HG03354 (cell line): ENCODE measurements at regions not wholly inside any gene's neighbourhood (a gene's known extent, or its start where the extent isn't known, plus 50 kb on each side); places are given as distances from the start of the nearest gene placed in this dataset.
"Not testable (repeated sequence)": the region's sequence is repeated elsewhere in the genome, so short reads cannot be mapped to it uniquely, and the experiment has no call there.

Source experiments
- ATAC-seq: cut with Tn5 transposase; IDR thresholded peaks from one replicate; pipeline ENCODE4 v1.9.1; 2021; ENCODE audit warnings: mild to moderate bottlenecking; ENCODE audit not compliant: unreplicated experiment, poor library complexity, severe bottlenecking

DNA sequence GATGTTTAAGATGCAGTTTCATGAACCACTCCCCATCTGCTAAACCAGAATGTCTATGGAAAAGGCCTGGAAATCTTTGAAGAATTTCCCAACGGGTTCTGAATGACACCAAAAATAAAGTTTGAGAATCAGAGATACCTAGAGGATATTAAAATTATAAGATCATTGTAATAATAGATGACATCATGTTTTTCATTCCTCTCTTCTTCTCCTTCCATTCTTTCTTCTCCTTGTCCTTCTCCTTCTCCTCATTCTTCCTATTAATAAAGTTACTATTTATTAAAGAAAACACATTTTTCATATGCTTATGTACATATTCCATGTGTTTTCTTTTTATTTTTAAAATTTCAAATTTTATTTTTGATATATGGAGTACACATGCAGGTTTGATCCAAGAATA, 1449.4 kb downstream of the LRFN5 start:
- ATAC-seq: no peak

DNA sequence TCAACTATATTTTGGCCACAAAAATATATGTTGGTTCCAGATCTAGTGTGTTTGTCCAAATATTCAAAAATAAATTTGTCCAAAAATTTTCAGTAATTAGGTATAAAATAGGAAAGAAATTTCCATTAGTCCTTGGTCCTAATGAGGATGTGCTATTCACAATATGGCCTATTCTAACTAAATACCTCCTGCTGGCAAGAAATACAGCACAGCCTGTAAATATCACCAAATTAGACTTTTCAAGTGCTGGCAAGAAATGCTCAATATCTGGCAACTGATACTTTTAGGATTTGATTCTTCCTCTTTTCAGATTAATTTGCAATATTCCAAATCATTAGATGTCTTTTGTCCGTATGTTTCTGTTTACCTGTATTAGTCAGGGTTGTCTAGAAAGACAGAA, 1446.2 kb downstream of the LRFN5 start:
- no peak for ATAC-seq

DNA sequence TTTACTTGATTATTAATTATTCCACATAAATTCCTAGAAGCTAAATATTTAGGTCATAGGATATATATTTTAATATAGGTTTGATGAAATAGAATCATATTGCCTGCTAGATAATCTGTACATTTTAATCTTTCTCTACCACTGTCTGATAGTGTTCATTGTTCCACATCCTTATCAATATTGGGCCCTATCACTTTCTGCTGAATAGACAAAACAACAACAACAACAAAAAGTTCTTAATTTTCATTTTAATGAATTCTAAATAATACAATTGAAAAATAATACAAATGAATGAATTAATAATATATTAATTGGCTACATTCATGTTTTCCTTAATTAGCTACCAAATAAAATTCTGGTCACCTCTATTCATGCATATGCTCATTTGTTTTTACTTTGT, 1437.2 kb downstream of the LRFN5 start:
- ATAC-seq: no peak

DNA sequence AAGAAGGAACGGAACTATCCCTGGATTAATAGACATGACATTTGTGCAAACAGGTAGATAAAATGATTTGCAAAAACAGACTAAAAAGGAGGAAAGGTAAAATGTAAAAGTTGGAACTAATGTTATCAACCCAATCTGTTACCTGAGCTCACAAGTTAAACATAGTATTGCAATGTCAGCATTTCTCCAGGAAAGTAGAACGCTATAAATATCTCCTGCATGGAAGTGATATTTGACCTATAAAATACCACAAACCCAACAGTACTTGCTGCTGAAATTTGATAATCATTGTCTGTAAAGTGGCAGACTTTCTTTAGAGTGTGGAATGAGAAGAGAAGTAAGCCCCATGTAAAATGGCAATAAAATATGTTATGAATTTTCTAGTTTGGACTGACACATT, 1435.7 kb downstream of the LRFN5 start:
- no peak for ATAC-seq

DNA sequence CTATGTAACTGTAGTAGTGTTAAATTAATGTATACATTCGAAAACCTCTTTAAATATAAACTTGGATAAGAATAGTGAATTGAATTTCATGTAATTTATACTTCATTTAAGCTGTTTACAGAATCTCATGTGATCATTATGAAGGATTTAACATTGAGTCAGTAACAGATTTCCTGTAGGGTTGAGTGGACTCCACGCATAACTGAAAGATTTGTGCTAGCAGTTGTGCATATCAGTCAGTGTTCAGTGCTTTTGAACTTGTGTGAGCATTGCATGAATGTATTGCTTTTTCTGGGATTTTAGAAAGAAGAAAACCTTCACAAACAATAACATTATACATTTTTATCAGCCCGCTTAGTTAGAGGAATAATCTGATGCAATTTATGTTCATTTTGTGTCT, 1435.3 kb downstream of the LRFN5 start:
- no peak for ATAC-seq

DNA sequence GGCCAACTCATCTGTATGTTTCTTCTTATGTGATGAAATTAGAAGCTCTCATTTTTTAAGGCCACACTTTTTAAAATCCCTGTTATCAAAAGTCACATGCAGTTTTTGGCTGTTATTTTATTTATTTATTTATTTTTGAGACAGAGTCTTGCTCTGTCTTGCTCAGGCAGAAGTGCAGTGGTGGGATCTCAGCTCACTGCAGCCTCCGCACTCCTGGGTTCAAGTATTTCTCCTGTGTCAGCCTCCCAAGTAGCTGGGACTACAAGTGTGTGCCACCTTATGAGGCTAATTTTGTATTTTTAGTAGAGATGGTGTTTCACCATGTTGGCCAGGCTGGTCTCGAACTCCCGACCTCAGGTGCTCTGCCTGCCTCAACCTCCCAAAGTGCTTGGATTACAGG, 1434.5 kb downstream of the LRFN5 start:
- ATAC-seq: no peak

DNA sequence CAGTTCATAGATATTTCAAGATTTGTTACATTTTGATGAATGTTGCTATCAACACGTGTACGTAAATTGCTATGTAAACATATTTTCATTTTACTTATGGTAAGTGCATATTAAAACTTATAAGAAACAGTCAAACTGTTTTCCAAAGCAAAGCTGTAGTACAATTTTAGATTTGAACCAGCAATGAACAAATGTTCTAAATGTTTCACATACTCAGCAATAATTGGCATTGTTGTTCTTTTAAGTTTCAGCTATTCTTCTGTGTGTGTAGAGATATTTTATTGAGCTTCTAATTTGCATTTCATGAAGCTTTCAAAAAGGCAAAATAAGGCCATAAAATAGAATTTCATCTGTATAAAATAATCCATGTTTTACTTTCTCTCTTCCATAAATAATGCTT, 1433.2 kb downstream of the LRFN5 start:
- ATAC-seq: no peak

DNA sequence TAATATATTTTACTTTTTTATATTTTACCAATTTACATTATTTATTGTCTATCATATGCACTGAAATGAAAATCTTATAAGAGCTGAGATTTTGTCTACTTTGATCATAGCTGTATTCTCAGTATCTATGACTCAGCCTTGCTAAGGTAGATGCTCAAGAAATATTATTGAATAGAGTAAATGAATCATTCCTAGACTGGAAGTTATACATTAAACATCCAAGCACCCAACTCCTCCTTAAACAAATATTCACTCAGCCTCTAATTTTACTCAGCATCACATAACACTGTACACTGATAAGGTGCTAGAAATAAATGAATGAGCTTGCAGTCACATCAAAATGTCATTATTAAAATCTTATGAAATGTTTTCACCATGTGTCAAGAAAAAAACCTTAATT, 1424.9 kb downstream of the LRFN5 start:
- ATAC-seq: no peak

DNA sequence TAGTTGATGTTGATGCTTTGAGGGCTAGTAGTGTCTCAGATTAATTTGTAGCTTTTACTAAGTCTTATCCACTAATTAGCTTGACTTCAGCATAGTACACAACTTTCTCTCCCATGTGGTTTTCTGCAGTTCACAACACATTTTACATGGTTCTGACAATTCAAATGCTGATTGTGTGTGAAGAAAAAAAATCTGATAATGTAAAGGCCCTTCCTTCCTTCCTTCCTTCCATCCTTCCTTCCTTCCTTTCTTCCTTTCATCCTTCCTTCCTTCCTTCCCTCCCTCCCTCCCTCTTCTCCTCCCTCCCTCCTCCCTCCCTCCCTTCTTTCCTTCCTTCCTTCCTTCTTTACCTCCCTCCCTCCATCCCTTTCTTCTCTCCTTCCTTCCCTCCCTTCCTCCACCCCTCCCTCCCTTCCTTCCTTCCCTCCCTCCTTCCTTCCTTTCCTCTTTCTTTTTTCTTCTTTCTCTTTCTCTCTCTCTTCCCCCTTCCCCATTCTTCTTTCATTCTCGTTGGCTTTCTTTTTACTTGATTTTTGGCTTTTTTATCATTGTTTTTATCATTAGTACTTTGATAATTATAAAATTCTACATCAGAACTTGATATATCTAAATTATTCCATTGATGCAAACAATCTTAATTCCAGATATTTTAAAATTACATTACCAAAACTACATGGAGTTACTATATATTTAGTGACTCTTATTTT, 1415.6 kb downstream of the LRFN5 start:
- no peak for ATAC-seq

DNA sequence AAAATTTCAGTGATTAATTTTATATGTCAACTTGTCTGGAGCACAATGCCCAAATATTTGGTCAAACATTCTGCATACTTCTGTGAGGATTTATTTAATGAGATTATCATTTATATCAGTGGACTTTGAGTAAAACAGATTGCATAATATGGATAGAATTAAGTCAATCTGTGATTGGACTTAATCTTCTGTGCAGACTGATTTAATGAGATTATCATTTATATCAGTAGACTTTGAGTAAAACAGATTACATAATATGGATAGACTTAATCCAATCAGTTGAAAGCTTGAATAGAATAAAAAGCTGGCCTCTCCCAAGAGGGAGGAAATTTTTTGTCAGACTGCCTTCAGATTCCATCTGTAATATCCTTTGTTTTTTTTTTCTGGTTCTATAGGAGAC, 1413.2 kb downstream of the LRFN5 start:
- no peak for ATAC-seq

DNA sequence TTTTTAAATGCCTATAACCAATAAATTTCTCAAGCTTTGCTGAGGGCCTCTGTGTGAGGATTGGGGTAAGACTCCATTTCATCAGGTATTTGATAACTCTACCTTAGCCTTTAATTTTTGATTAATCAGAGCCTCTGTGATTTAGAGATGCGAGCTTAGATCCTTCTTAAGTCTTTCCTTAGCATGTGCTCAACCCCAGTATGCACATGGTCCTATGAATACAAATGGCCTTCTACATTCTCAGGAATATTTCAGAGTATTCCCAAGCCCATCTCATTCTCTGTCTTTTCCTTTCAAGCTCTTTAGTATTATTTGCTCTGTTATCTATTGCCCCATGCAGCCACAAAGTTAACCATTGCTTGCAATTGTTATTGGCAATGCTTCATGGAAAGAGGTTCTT, 1407.7 kb downstream of the LRFN5 start:
- no peak for ATAC-seq

DNA sequence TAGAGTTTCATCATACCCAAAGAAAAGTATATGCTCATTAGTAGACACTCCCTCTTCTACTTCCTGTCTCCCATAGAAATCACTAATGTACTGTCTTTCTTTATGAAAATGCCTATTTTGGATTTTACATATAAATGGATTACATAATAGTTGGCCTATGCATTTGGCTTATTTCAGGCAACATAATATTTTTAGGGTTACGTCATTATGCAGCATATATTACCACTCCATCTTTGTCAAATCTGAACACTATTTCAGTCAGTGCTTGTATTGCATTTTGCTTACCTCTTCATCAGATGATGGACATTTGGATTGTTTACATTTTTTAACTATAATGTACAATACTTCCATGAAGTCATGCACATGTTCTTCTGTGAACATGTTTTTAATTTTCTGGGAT, 1406.1 kb downstream of the LRFN5 start:
- ATAC-seq: no peak

DNA sequence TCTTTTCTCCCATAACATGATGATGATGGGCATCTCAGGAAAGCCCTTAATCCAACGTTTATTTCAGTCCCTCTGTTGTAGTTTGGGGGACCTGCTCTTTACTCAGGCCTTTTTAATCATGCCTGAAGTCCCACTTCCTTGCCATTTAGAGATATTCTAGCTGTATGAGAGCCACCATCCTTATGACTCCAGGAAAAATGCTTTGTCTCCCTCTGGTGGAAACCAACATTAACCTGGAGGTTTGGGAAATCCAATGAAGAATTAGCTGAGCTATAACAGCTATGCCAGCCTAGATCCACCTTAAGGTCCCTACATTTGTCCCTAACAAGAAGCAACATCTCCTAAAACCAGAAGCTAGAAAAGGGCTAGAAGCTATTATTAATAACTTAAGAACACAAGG, 1399.1 kb downstream of the LRFN5 start:
- ATAC-seq: no peak

DNA sequence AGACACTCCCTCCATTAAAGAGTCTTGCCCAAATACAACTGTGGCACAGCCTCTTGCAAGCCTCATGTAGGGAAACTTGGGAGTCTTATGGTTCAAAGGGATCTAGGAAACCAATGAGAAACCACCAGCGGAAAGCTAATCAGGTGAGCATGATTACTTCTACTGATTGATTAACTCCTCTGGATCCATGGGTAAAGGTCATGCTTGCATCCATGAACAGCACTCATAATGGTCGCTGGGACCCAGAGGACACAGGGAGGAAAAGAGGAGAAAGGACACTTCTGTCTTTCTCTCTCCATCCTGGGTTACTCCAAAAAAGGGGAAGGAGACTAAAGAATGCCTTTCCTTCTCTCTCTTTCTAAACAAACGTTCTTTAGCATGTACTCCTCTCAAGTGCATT, 1397.2 kb downstream of the LRFN5 start:
- no peak for ATAC-seq

DNA sequence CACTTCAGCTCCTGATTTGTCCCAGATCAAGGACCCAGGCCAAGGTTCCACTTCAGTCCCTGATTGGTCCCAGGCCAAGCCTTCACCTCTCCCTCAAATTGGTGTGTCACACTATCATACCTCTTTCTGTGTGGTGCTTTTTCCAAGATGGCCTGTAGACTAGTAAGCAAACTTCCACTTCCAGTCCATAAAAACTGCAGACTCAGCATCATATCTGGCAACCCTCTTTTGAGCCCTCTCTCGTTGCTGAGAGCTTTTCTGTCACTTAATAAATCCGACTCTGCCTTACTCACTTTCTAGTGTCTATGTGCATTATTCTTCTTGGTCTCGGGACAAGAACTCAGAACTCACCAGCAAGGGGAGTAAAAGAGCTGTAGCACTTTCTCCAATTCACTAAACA, 1395.1 kb downstream of the LRFN5 start:
- ATAC-seq: no peak

DNA sequence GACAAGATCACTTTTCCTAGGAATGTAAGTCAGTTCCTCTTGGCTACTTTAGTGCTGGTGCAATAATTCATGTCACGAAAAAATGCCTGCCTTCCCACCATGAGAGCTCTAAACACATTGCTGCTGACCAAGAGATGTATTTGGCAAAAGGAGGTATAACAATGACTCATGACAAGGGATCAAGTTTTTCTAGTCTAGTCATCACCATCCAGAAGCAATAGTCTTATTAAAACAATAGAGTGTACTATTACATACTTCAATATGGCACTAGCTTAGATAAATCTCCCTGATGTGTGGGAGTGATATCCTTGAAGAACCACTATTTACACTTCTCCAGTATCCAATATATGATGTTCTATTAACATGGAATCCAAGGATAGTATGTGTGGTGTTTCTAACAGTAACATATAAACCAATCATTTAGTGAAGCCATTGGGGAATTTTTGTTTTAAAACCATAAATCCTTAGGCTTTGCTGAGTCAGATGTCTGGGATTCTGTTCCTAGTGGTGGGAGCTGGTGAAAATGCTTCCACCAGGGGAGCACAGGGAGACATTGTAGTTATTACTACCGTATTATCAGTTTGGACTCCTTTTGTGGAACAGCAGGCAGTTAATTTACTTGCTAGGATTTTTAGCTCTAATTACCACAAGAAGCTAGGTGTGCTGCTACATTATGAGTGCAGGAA, 1387.5 kb downstream of the LRFN5 start:
- no peak for ATAC-seq

DNA sequence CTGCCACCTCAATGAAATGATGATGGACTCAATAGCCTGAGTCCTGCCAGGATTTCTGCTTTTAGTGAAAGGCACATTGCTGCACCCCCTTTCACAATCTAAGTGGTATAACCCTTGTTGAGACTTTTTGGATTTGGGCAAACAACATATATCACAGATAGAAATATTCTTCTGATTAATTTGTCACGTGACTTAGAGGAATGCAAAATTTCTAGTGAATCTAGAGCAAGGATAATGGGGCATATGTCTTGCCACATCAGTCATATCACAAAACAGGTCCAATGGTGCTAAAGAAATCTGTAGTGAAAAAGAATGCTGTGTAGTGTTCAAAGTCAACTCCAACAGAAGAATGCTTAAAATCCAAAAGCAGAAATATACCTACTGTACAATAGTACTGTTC, 1386.3 kb downstream of the LRFN5 start:
- no peak for ATAC-seq

DNA sequence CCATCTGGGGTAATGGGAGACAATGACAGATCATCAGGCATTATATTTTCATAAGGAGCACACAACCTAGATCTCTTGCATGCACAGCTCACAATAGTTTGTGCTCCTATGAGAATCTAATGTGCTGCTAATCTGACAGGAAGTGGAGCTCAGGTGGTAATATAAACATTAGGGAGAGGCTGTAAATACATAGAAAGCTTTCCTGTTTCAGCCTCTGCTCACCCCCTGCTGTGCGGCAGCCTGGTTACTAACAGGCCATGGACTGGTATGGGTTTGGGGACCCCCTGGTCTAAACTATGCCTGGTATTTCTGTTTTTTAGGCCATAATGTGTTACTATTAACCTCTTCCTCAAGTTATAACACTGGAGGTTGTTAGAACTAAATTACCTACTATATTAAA, 1373.7 kb downstream of the LRFN5 start:
- ATAC-seq: no peak

DNA sequence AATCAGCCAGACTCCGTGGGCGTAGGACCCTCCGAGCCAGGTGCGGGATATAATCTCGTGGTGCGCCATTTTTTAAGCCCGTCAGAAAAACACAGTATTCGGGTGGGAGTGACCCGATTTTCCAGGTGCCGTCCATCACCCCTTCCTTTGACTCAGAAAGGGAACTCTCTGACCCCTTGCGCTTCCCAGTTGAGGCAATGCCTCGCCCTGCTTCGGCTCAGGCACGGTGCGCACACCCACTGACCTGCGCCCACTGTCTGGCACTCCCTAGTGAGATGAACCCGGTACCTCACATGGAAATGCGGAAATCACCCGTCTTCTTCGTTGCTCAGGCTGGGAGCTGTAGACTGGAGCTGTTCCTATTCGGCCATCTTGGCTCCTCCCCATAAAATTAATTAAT, 1366.5 kb downstream of the LRFN5 start:
- not testable (repeated sequence) for ATAC-seq

DNA sequence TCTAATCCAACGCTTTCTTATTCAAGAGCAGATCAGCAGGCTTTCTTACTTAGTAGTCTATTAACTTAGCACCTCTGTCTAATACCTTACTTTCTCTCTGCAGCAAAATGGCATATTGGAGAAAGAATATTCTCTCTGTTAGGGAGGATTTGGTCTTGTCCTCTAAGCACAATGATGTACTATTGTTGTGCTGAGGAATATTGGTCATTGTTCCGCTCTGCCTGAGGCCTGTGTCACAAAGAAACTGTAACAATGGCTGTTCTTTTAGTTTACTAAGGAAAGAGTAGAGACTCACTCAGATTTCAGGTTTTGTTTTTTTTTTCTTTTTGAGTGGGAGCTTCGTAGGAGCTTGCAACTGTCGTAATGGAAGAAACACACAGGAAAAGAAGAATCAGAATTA, 1358.8 kb downstream of the LRFN5 start:
- ATAC-seq: no peak

DNA sequence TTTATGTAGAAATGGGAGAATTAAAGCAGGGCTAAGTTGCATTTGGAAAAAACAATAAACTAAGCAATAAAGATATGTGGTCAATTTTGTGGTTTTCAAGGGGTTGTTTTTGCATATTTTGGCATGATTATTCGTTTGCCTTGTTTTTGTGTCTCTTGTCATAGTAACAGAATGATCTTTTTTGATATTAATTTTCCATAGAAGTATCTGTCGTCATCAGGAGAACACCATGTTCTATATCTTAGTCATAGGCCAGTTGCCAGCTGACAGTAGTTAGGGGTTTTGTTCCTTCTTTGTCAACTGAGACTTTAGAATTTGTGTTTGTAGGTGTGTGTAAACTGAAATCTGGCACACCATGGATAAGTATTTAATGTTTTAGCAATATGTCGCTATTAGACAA, 1354.8 kb downstream of the LRFN5 start:
- no peak for ATAC-seq

DNA sequence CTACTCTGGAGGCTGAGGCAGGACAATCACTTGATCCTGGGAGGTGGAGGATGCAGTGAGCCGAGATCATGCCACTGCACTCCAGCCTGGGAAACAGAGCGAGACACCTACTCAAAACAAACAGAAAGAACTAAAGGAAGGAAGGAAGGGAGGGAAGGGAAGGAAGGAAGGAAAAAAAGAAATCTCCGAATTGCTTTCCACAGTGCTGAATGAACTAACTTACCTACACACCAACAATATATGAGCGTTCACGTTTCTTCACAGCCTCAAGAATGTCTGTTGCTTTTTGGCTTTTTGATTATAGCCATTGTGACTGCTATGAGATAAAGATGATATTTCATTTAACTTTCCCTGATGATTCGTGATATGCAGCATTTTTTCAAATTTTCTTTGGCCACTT, 1343.7 kb downstream of the LRFN5 start:
- no peak for ATAC-seq
